ENCODE measurements at regions not wholly inside any gene's neighbourhood (a gene's known extent, or its start where the extent isn't known, plus 50 kb on each side); places are given as distances from the start of the nearest gene placed in this dataset.

DNA sequence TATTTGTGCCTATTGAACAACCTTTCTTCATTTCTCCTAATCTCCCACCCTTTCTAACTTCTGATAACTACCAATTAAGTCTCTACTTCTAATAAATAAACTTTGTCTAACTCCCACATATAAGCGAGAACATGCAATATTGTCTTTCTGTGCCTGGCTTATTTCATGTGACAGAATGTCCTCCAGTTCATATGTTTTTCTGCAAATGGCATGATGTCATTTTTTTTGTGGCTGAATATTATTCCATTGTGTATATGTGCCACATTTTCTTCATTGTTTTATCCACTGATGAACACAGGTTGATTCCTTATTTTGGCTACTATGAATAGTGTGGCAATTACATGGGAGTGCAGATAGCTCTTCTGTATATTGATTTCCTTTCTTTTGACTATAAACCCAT, 1041.5 kb upstream of the MANEA start:
- no peaks in the 10 kb centered on the region for H3F3A ChIP-seq (replicated peaks; ENCODE audit: insufficient read depth)
- WGBS (ENCODE audit: low lambda C conversion rate): 9% methylated on average over 1 of the region's 1 CpG
- H3K4me2 ChIP-seq: no peak overlapping the region
- no peak overlapping the region for H3K4me3 ChIP-seq (ENCODE audit: low read depth in 2 of 2, low read length in 1 of 2)
- no peaks in the 10 kb centered on the region for H3K9me3 ChIP-seq
- no peak overlapping the region for H3K9ac ChIP-seq
- H3K4me1 ChIP-seq (ENCODE audit: control insufficient read depth in 1 of 2, insufficient read depth in 2 of 2, low read depth in 1 of 2, low read length in 1 of 2): no peaks in the 10 kb centered on the region
- POLR2A ChIA-PET: no interaction called here
- DNase-seq: no peak
- H3K9me2 ChIP-seq: no peaks in the 10 kb centered on the region
- no peak overlapping the region for H2AFZ ChIP-seq (ENCODE audit: low read depth)
- TF ChIP-seq, protein P1, sequence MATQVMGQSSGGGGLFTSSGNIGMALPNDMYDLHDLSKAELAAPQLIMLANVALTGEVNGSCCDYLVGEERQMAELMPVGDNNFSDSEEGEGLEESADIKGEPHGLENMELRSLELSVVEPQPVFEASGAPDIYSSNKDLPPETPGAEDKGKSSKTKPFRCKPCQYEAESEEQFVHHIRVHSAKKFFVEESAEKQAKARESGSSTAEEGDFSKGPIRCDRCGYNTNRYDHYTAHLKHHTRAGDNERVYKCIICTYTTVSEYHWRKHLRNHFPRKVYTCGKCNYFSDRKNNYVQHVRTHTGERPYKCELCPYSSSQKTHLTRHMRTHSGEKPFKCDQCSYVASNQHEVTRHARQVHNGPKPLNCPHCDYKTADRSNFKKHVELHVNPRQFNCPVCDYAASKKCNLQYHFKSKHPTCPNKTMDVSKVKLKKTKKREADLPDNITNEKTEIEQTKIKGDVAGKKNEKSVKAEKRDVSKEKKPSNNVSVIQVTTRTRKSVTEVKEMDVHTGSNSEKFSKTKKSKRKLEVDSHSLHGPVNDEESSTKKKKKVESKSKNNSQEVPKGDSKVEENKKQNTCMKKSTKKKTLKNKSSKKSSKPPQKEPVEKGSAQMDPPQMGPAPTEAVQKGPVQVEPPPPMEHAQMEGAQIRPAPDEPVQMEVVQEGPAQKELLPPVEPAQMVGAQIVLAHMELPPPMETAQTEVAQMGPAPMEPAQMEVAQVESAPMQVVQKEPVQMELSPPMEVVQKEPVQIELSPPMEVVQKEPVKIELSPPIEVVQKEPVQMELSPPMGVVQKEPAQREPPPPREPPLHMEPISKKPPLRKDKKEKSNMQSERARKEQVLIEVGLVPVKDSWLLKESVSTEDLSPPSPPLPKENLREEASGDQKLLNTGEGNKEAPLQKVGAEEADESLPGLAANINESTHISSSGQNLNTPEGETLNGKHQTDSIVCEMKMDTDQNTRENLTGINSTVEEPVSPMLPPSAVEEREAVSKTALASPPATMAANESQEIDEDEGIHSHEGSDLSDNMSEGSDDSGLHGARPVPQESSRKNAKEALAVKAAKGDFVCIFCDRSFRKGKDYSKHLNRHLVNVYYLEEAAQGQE (IDR thresholded peaks at IDR 0.05; ENCODE audit: low read depth, low read length): no peak
- TF ChIP-seq SMC3 (IDR thresholded peaks at IDR 0.05; ENCODE audit: low read depth, low read length) (no peak), EP300 (IDR thresholded peaks at IDR 0.05; ENCODE audit: borderline replicate concordance in 1 of 2, low read depth in 1 of 2, low read length in 1 of 2) (no peak), MEF2A (IDR thresholded peaks at IDR 0.05; ENCODE audit: borderline replicate concordance, low read depth) (no peak), ELF1 (IDR thresholded peaks at IDR 0.05) (no peak), RXRA (IDR thresholded peaks at IDR 0.05; ENCODE audit: borderline replicate concordance, low read depth) (no peak), MXI1 (IDR thresholded peaks at IDR 0.05; ENCODE audit: low read depth, low read length) (no peak), TEAD4 (IDR thresholded peaks at IDR 0.05; ENCODE audit: borderline replicate concordance, insufficient read depth) (no peak), POLR2AphosphoS5 (IDR thresholded peaks at IDR 0.05; ENCODE audit: low read depth, low read length) (no peak), GABPA (IDR thresholded peaks at IDR 0.05; ENCODE audit: low read depth) (no peak)
- TF ChIP-seq, protein P2, sequence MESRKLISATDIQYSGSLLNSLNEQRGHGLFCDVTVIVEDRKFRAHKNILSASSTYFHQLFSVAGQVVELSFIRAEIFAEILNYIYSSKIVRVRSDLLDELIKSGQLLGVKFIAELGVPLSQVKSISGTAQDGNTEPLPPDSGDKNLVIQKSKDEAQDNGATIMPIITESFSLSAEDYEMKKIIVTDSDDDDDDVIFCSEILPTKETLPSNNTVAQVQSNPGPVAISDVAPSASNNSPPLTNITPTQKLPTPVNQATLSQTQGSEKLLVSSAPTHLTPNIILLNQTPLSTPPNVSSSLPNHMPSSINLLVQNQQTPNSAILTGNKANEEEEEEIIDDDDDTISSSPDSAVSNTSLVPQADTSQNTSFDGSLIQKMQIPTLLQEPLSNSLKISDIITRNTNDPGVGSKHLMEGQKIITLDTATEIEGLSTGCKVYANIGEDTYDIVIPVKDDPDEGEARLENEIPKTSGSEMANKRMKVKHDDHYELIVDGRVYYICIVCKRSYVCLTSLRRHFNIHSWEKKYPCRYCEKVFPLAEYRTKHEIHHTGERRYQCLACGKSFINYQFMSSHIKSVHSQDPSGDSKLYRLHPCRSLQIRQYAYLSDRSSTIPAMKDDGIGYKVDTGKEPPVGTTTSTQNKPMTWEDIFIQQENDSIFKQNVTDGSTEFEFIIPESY (IDR thresholded peaks at IDR 0.05; ENCODE audit: borderline replicate concordance, low read depth): no peak
- TF ChIP-seq, protein P3, sequence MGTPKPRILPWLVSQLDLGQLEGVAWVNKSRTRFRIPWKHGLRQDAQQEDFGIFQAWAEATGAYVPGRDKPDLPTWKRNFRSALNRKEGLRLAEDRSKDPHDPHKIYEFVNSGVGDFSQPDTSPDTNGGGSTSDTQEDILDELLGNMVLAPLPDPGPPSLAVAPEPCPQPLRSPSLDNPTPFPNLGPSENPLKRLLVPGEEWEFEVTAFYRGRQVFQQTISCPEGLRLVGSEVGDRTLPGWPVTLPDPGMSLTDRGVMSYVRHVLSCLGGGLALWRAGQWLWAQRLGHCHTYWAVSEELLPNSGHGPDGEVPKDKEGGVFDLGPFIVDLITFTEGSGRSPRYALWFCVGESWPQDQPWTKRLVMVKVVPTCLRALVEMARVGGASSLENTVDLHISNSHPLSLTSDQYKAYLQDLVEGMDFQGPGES (IDR thresholded peaks at IDR 0.05; ENCODE audit: low read depth, low read length): no peak
- TF ChIP-seq, protein P4, sequence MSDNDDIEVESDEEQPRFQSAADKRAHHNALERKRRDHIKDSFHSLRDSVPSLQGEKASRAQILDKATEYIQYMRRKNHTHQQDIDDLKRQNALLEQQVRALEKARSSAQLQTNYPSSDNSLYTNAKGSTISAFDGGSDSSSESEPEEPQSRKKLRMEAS (IDR thresholded peaks at IDR 0.05; ENCODE audit: low read depth): no peak
- H3K27ac ChIP-seq (ENCODE audit: low read depth in 2 of 2, low read length in 1 of 2): no peak overlapping the region
- no peaks in the 10 kb centered on the region for H3K79me2 ChIP-seq (ENCODE audit: insufficient read depth)
- CTCF ChIA-PET: interaction anchor here (1.1 kb wide), 1 partner anchor 12 kb away, joined by 3 read pairs; no protein-coding TSS in a partner anchor
- no peaks in the 10 kb centered on the region for H3K27me3 ChIP-seq (ENCODE audit: insufficient read depth)
- no peaks in the 10 kb centered on the region for H4K20me1 ChIP-seq (ENCODE audit: insufficient read depth)
- H3K36me3 ChIP-seq (replicated peaks in 1 of 2; ENCODE audit: control insufficient read depth in 1 of 2, insufficient read depth in 2 of 2, low read length in 1 of 2): no peaks in the 10 kb centered on the region

All from SK-N-SH (cell line).